ENCODE measurements at regions not wholly inside any gene's neighbourhood (a gene's known extent, or its start where the extent isn't known, plus 50 kb on each side); places are given as distances from the start of the nearest gene placed in this dataset.

- peak overlapping the region; percentile 88 for H2AFZ ChIP-seq (ENCODE audit: low read depth, low read length)
- H3K79me2 ChIP-seq (ENCODE audit: low read length), result no peaks in the 10 kb centered on the region
- H3K4me3 ChIP-seq (ENCODE audit: low read length), result peak overlapping the region; percentile 73
- H3K4me2 ChIP-seq (ENCODE audit: low read length), result peak overlapping the region; percentile 64
- peak overlapping the region; percentile 34 for H3K9ac ChIP-seq (ENCODE audit: low read length)
- no peak for TF ChIP-seq EZH2phosphoT487 (IDR thresholded peaks at IDR 0.05; ENCODE audit: low read depth)
- no peaks in the 10 kb centered on the region for H3K36me3 ChIP-seq (replicated peaks; ENCODE audit: low read depth, low read length)
- no peaks in the 10 kb centered on the region for H4K20me1 ChIP-seq (ENCODE audit: insufficient read depth, low read length)
- H3K4me1 ChIP-seq (ENCODE audit: low read length), result peaks cover 26% of the 10 kb centered on the region
- no peaks in the 10 kb centered on the region for H3K9me3 ChIP-seq (ENCODE audit: insufficient read depth, low read length)
- H3K27ac ChIP-seq (ENCODE audit: low read length), result no peak overlapping the region
- peaks cover 11% of the 10 kb centered on the region for H3K27me3 ChIP-seq (ENCODE audit: low read depth, low read length)
Measured at GRCh38 chr14:35932659-35933159, 106.6 kb downstream of the BRMS1L start.

DNA sequence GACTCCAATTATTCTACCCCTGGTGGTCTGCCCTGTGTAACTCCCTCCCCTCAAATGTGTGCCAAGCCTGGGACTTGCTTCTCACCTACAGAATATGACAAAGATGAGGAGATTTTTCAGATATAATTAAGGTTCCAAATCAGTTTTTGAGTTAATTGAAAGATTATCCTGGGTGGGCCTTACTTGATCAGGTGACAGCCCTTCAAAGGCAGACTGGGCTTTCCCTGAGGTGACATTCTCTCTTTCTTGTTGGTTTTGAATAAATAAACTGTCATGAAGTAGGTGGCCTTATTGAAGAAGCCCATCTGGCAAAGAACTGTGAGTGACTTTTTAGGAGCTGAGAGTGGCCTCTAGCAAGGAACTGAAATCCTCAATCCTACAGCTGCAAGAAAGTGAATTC lies 106.0 kb downstream of the BRMS1L start:
- H3K4me1 ChIP-seq (ENCODE audit: low read length), result peaks cover 26% of the 10 kb centered on the region
- TF ChIP-seq, protein P1, sequence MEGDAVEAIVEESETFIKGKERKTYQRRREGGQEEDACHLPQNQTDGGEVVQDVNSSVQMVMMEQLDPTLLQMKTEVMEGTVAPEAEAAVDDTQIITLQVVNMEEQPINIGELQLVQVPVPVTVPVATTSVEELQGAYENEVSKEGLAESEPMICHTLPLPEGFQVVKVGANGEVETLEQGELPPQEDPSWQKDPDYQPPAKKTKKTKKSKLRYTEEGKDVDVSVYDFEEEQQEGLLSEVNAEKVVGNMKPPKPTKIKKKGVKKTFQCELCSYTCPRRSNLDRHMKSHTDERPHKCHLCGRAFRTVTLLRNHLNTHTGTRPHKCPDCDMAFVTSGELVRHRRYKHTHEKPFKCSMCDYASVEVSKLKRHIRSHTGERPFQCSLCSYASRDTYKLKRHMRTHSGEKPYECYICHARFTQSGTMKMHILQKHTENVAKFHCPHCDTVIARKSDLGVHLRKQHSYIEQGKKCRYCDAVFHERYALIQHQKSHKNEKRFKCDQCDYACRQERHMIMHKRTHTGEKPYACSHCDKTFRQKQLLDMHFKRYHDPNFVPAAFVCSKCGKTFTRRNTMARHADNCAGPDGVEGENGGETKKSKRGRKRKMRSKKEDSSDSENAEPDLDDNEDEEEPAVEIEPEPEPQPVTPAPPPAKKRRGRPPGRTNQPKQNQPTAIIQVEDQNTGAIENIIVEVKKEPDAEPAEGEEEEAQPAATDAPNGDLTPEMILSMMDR (IDR thresholded peaks at IDR 0.05; ENCODE audit: low read depth, low read length), result no peak
- TF ChIP-seq EZH2phosphoT487 (IDR thresholded peaks at IDR 0.05; ENCODE audit: low read depth), result no peak
- no peaks in the 10 kb centered on the region for H3K79me2 ChIP-seq (ENCODE audit: low read length)
- peak overlapping the region; percentile 34 for H3K9ac ChIP-seq (ENCODE audit: low read length)
- peak overlapping the region; percentile 73 for H3K4me3 ChIP-seq (ENCODE audit: low read length)
- no peaks in the 10 kb centered on the region for H3K9me3 ChIP-seq (ENCODE audit: insufficient read depth, low read length)
- no peak overlapping the region for H3K27ac ChIP-seq (ENCODE audit: low read length)
- H4K20me1 ChIP-seq (ENCODE audit: insufficient read depth, low read length), result no peaks in the 10 kb centered on the region
- no peaks in the 10 kb centered on the region for H3K36me3 ChIP-seq (replicated peaks; ENCODE audit: low read depth, low read length)
- peak overlapping the region; percentile 64 for H3K4me2 ChIP-seq (ENCODE audit: low read length)
- peak overlapping the region; percentile 88 for H2AFZ ChIP-seq (ENCODE audit: low read depth, low read length)
- H3K27me3 ChIP-seq (ENCODE audit: low read depth, low read length), result peaks cover 5% of the 10 kb centered on the region

DNA sequence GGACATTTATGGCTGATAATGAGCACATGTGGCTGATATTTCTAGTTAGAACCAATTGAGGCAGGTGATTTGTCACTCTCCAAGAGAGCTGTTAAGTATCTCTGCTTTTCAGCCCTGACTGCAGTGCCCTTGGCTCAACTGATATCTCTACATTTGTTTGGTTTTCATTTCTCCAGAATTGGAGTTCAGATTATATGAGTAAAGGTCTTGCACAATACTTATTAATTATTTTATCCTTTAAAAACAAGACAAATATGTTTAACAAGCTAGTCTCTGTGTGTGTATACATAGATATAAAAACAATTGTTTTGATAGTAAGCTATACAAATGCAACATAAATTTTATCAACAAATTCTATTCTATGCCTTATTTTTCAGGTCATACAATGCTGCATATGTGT lies 105.2 kb downstream of the BRMS1L start:
- 0 out of 2 replicates have a peak, but pooled peaks cover 2% of the 10 kb centered on the region for H3K27me3 ChIP-seq (ENCODE audit: low read depth, low read length)
- TF ChIP-seq EZH2phosphoT487 (IDR thresholded peaks at IDR 0.05; ENCODE audit: low read depth), result no peak
- TF ChIP-seq, protein P1 (IDR thresholded peaks at IDR 0.05; ENCODE audit: low read depth, low read length), result no peak

GRCh38 chr14:35929186-35929585 lies 103.0 kb downstream of the BRMS1L start:
- no peak overlapping the region for H2AFZ ChIP-seq (ENCODE audit: low read depth, low read length)
- no peaks in the 10 kb centered on the region for H3K36me3 ChIP-seq (replicated peaks; ENCODE audit: low read depth, low read length)
- H3K79me2 ChIP-seq (ENCODE audit: low read length), result no peaks in the 10 kb centered on the region
- H3K27me3 ChIP-seq (ENCODE audit: low read depth, low read length), result no peaks in the 10 kb centered on the region
- peaks cover 18% of the 10 kb centered on the region for H3K4me1 ChIP-seq (ENCODE audit: low read length)
- H3K9me3 ChIP-seq (ENCODE audit: insufficient read depth, low read length), result no peaks in the 10 kb centered on the region
- TF ChIP-seq, protein P1 (IDR thresholded peaks at IDR 0.05; ENCODE audit: low read depth, low read length), result no peak
- TF ChIP-seq EZH2phosphoT487 (IDR thresholded peaks at IDR 0.05; ENCODE audit: low read depth), result no peak
- H3K4me2 ChIP-seq (ENCODE audit: low read length), result no peak overlapping the region
- no peaks in the 10 kb centered on the region for H4K20me1 ChIP-seq (ENCODE audit: insufficient read depth, low read length)
- no peak overlapping the region for H3K27ac ChIP-seq (ENCODE audit: low read length)
- no peak overlapping the region for H3K9ac ChIP-seq (ENCODE audit: low read length)
- no peak overlapping the region for H3K4me3 ChIP-seq (ENCODE audit: low read length)

More for the DNA sequence above, 105.2 kb downstream of the BRMS1L start:
- Histone ChIP-seq H3K9me3 (ENCODE audit: insufficient read depth, low read length) (no peaks in the 10 kb centered on the region), H3K27ac (ENCODE audit: low read length) (no peak overlapping the region), H2AFZ (ENCODE audit: low read depth, low read length) (no peak overlapping the region), H3K36me3 (replicated peaks; ENCODE audit: low read depth, low read length) (no peaks in the 10 kb centered on the region), H3K4me2 (ENCODE audit: low read length) (no peak overlapping the region), H3K4me1 (ENCODE audit: low read length) (peaks cover 26% of the 10 kb centered on the region), H3K9ac (ENCODE audit: low read length) (no peak overlapping the region), H4K20me1 (ENCODE audit: insufficient read depth, low read length) (no peaks in the 10 kb centered on the region), H3K79me2 (ENCODE audit: low read length) (no peaks in the 10 kb centered on the region), H3K4me3 (ENCODE audit: low read length) (no peak overlapping the region)

All from OCI-LY3 (cell line).